Eye (tissue), 1 donor: ENCODE measurements at regions not wholly inside any gene's neighbourhood (a gene's known extent, or its start where the extent isn't known, plus 50 kb on each side); places are given as distances from the start of the nearest gene placed in this dataset.
"Not testable (repeated sequence)": the region's sequence is repeated elsewhere in the genome, so short reads cannot be mapped to it uniquely, and the experiment has no call there.

Experiments used
- DNase-seq: peaks from one replicate; pipeline ENCODE4 v3.0.0-alpha.2; 2015

- no peak for DNase-seq
These were observed 50.7 kb upstream of the C12orf71 start for GRCh38 chr12:27133022-27133590.

GRCh38 chr12:27140478-27140969 lies 58.1 kb upstream of the C12orf71 start:
- DNase-seq, result no peak

- DNase-seq, result peak; percentile 88
These were observed 59.8 kb upstream of the C12orf71 start for GRCh38 chr12:27142101-27142721.

GRCh38 chr12:27143256-27144069 lies 61.1 kb upstream of the C12orf71 start:
- no peak for DNase-seq

GRCh38 chr12:27145725-27146124 lies 63.3 kb upstream of the C12orf71 start:
- not testable (repeated sequence) for DNase-seq

- no peak for DNase-seq
These were observed 66.0 kb upstream of the C12orf71 start for GRCh38 chr12:27148373-27148772.

GRCh38 chr12:27148791-27149190 lies 66.4 kb upstream of the C12orf71 start:
- no peak for DNase-seq

- DNase-seq, result no peak
These were observed 69.1 kb upstream of the C12orf71 start for GRCh38 chr12:27151479-27151878.

GRCh38 chr12:27158297-27158696 lies 75.9 kb upstream of the C12orf71 start:
- DNase-seq, result no peak

GRCh38 chr12:27161458-27162228 lies 79.3 kb upstream of the C12orf71 start:
- no peak for DNase-seq

GRCh38 chr12:27162229-27162537 lies 79.8 kb upstream of the C12orf71 start:
- DNase-seq, result no peak

- DNase-seq, result no peak
These were observed 80.8 kb upstream of the C12orf71 start for GRCh38 chr12:27163048-27163715.

- DNase-seq, result no peak
These were observed 80.2 kb upstream of the STK38L start for GRCh38 chr12:27163894-27164293.

- no peak for DNase-seq
These were observed 79.6 kb upstream of the STK38L start for GRCh38 chr12:27164330-27165040.

- not testable (repeated sequence) for DNase-seq
These were observed 78.1 kb upstream of the STK38L start for GRCh38 chr12:27165958-27166357.

GRCh38 chr12:27171494-27171893 lies 72.6 kb upstream of the STK38L start:
- DNase-seq, result not testable (repeated sequence)

GRCh38 chr12:27176765-27177164 lies 67.3 kb upstream of the STK38L start:
- no peak for DNase-seq

GRCh38 chr12:27177706-27178105 lies 66.4 kb upstream of the STK38L start:
- no peak for DNase-seq

GRCh38 chr12:27178255-27178654 lies 65.8 kb upstream of the STK38L start:
- DNase-seq, result no peak

GRCh38 chr12:27178723-27179399 lies 65.2 kb upstream of the STK38L start:
- no peak for DNase-seq
